PC-9 (cell line): ENCODE measurements at regions not wholly inside any gene's neighbourhood (a gene's known extent, or its start where the extent isn't known, plus 50 kb on each side); places are given as distances from the start of the nearest gene placed in this dataset.

Source experiments
- EZH2 ChIP-seq: fragments of 200-600 bp; sonication (generic); IDR thresholded peaks from 2 replicates; pipeline ENCODE4 v1.8.0; 2017; ENCODE audit warnings: antibody characterized with exemption, low read depth
- TF ChIP-seq, protein P1 (sequence below): fragments of 200-600 bp; sonication (generic); conservative IDR thresholded peaks from 2 replicates; pipeline ENCODE4 v1.6.1; 2017; ENCODE audit warnings: mixed run types, antibody characterized with exemption, mild to moderate bottlenecking, moderate library complexity

DNA sequence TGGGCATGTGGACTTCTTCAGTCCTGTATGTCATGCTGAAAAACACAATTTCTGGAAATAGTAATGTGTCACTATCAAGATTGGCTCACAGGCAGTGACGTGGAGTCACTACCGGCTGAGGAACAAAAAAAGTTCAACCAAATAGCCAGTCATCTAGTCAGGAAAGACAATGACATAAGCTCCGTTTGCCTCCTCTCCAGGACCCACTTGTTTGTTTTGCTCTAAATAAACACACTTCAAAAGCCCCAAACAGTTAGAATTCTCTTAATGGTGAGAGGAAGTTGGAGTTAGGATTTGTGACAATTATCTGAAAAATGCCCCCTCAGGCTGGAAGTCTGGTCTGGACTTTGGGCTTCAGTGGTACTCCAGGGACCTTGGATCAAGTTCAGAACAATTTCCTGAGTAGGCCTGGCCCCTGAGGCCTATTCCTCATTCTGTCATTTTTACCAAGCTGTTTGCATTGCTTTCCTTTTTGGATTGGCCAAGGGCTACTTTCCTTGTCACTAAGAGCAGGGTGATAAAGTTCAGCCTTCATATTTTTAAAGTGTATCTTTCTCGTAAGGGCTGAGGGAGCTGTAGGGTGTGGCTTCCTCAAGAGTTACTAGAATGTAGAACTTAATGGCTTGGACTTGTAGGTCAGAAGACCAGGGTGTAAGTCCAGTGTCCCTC, 98.9 kb downstream of the EOMES start:
- TF ChIP-seq, protein P1, sequence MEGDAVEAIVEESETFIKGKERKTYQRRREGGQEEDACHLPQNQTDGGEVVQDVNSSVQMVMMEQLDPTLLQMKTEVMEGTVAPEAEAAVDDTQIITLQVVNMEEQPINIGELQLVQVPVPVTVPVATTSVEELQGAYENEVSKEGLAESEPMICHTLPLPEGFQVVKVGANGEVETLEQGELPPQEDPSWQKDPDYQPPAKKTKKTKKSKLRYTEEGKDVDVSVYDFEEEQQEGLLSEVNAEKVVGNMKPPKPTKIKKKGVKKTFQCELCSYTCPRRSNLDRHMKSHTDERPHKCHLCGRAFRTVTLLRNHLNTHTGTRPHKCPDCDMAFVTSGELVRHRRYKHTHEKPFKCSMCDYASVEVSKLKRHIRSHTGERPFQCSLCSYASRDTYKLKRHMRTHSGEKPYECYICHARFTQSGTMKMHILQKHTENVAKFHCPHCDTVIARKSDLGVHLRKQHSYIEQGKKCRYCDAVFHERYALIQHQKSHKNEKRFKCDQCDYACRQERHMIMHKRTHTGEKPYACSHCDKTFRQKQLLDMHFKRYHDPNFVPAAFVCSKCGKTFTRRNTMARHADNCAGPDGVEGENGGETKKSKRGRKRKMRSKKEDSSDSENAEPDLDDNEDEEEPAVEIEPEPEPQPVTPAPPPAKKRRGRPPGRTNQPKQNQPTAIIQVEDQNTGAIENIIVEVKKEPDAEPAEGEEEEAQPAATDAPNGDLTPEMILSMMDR: no peak
- no peak for TF ChIP-seq EZH2
